WTC11 (cell line): ENCODE measurements at regions not wholly inside any gene's neighbourhood (a gene's known extent, or its start where the extent isn't known, plus 50 kb on each side); places are given as distances from the start of the nearest gene placed in this dataset.

ENCODE experiments used
- ESRRA ChIP-seq: sonication (generic); formaldehyde crosslinking; IDR thresholded peaks from 2 replicates; pipeline ENCODE4 v1.8.1; 2022; ENCODE audit warnings: mild to moderate bottlenecking, missing genetic modification reagents, borderline replicate concordance
- JUN ChIP-seq: sonication (generic); formaldehyde crosslinking; IDR thresholded peaks from 2 replicates; pipeline ENCODE4 v1.8.0; 2023; ENCODE audit warnings: mild to moderate bottlenecking, missing genetic modification reagents
- NR2C2 ChIP-seq: sonication (generic); formaldehyde crosslinking; IDR thresholded peaks from 2 replicates; pipeline ENCODE4 v1.8.0; 2022; ENCODE audit warnings: mild to moderate bottlenecking, missing genetic modification reagents
- NR3C1 ChIP-seq: sonication (generic); formaldehyde crosslinking; conservative IDR thresholded peaks from 2 replicates; pipeline ENCODE4 v1.8.1; 2023; ENCODE audit warnings: low read depth, mild to moderate bottlenecking, missing genetic modification reagents
- RELA ChIP-seq: sonication (generic); formaldehyde crosslinking; IDR thresholded peaks from 2 replicates; pipeline ENCODE4 v1.8.1; 2022; ENCODE audit warnings: missing genetic modification reagents, mild to moderate bottlenecking, borderline replicate concordance
- SMAD3 ChIP-seq: sonication (generic); formaldehyde crosslinking; IDR thresholded peaks from 2 replicates; pipeline ENCODE4 v1.8.0; 2022; ENCODE audit warnings: missing genetic modification reagents, mild to moderate bottlenecking, borderline replicate concordance
- SP1 ChIP-seq: sonication (generic); formaldehyde crosslinking; conservative IDR thresholded peaks from 2 replicates; pipeline ENCODE4 v1.8.1; 2022; ENCODE audit warnings: missing genetic modification reagents
- ZNF121 ChIP-seq: sonication (generic); formaldehyde crosslinking; IDR thresholded peaks from 2 replicates; pipeline ENCODE4 v1.8.0; 2023; ENCODE audit warnings: missing genetic modification reagents
- TF ChIP-seq, protein P1 (sequence below): fragments of 200-600 bp; IDR thresholded peaks from 2 replicates; pipeline ENCODE4 v1.8.0; 2022; ENCODE audit warnings: antibody characterized with exemption
- TF ChIP-seq, protein P2 (sequence below): sonication (generic); formaldehyde crosslinking; IDR thresholded peaks from 2 replicates; pipeline ENCODE4 v1.8.0; 2022; ENCODE audit warnings: mild to moderate bottlenecking, missing genetic modification reagents
- TF ChIP-seq, protein P3 (sequence below): sonication (generic); formaldehyde crosslinking; IDR thresholded peaks from 2 replicates; pipeline ENCODE4 v1.8.0; 2022; ENCODE audit warnings: mild to moderate bottlenecking, missing genetic modification reagents
- TF ChIP-seq, protein P4 (sequence below): sonication (generic); formaldehyde crosslinking; IDR thresholded peaks from 2 replicates; pipeline ENCODE4 v1.8.1; 2023; ENCODE audit warnings: mild to moderate bottlenecking, missing genetic modification reagents, moderate library complexity

DNA sequence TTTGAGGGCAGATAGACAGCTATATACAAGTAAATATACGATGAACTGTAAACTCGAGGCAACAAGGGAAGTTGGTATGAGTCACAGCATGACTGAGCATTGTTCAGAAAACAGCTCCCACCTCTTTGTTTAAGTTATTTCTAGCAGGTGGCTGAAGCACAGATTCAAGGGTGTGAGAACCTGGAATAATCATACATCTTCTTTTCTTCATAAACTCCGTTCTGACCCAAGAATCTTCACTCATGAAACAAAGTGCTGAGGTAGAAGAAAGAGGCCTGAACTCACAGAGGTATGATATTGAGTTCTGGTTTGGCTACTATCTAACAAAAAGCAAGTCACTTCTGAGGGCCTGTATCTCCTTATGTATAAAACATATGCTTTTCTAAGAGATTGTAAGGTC lies 364.1 kb upstream of the KITLG start:
- TF ChIP-seq, protein P1, sequence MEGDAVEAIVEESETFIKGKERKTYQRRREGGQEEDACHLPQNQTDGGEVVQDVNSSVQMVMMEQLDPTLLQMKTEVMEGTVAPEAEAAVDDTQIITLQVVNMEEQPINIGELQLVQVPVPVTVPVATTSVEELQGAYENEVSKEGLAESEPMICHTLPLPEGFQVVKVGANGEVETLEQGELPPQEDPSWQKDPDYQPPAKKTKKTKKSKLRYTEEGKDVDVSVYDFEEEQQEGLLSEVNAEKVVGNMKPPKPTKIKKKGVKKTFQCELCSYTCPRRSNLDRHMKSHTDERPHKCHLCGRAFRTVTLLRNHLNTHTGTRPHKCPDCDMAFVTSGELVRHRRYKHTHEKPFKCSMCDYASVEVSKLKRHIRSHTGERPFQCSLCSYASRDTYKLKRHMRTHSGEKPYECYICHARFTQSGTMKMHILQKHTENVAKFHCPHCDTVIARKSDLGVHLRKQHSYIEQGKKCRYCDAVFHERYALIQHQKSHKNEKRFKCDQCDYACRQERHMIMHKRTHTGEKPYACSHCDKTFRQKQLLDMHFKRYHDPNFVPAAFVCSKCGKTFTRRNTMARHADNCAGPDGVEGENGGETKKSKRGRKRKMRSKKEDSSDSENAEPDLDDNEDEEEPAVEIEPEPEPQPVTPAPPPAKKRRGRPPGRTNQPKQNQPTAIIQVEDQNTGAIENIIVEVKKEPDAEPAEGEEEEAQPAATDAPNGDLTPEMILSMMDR: no peak
- TF ChIP-seq, protein P2, sequence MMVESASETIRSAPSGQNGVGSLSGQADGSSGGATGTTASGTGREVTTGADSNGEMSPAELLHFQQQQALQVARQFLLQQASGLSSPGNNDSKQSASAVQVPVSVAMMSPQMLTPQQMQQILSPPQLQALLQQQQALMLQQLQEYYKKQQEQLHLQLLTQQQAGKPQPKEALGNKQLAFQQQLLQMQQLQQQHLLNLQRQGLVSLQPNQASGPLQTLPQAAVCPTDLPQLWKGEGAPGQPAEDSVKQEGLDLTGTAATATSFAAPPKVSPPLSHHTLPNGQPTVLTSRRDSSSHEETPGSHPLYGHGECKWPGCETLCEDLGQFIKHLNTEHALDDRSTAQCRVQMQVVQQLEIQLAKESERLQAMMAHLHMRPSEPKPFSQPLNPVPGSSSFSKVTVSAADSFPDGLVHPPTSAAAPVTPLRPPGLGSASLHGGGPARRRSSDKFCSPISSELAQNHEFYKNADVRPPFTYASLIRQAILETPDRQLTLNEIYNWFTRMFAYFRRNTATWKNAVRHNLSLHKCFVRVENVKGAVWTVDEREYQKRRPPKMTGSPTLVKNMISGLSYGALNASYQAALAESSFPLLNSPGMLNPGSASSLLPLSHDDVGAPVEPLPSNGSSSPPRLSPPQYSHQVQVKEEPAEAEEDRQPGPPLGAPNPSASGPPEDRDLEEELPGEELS (CRISPR knock-in tag): no peak
- no peak for TF ChIP-seq ESRRA (CRISPR knock-in tag)
- TF ChIP-seq NR2C2 (CRISPR knock-in tag): no peak
- TF ChIP-seq SMAD3: no peak
- TF ChIP-seq, protein P3, sequence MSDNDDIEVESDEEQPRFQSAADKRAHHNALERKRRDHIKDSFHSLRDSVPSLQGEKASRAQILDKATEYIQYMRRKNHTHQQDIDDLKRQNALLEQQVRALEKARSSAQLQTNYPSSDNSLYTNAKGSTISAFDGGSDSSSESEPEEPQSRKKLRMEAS: no peak
- no peak for TF ChIP-seq NR3C1
- no peak for TF ChIP-seq ZNF121
- no peak for TF ChIP-seq SP1 (CRISPR knock-in tag)
- TF ChIP-seq, protein P4, sequence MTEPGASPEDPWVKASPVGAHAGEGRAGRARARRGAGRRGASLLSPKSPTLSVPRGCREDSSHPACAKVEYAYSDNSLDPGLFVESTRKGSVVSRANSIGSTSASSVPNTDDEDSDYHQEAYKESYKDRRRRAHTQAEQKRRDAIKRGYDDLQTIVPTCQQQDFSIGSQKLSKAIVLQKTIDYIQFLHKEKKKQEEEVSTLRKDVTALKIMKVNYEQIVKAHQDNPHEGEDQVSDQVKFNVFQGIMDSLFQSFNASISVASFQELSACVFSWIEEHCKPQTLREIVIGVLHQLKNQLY (CRISPR knock-in tag): no peak
- no peak for TF ChIP-seq JUN
- no peak for TF ChIP-seq RELA (CRISPR knock-in tag)
